ENCODE measurements at regions not wholly inside any gene's neighbourhood (a gene's known extent, or its start where the extent isn't known, plus 50 kb on each side); places are given as distances from the start of the nearest gene placed in this dataset.

- intact Hi-C loops (cut with DNase I) = no loop called here
- no peaks in the 10 kb centered on the region for H3K36me3 ChIP-seq
- H3K4me1 ChIP-seq = no peaks in the 10 kb centered on the region
- DNase-seq (no peak), ATAC-seq (no peak)
- H3K27ac ChIP-seq = no peak overlapping the region
- H3K4me3 ChIP-seq = no peak overlapping the region
- no peaks in the 10 kb centered on the region for H3K27me3 ChIP-seq (ENCODE audit: low read depth)
- H3K9me3 ChIP-seq = no peaks in the 10 kb centered on the region
- TF ChIP-seq CTCF (IDR thresholded peaks at IDR 0.05) = no peak
Observed at GRCh38 chr2:84299211-84299775, 159.8 kb downstream of the SUCLG1 start.

- Histone ChIP-seq H3K9me3 (no peaks in the 10 kb centered on the region), H3K27ac (no peak overlapping the region), H3K36me3 (no peaks in the 10 kb centered on the region), H3K27me3 (ENCODE audit: low read depth) (no peaks in the 10 kb centered on the region), H3K4me1 (no peaks in the 10 kb centered on the region), H3K4me3 (no peak overlapping the region)
- intact Hi-C loops (cut with DNase I) = no loop called here
- TF ChIP-seq CTCF (IDR thresholded peaks at IDR 0.05) = no peak
- ATAC-seq = peak in 1 of 2 donors; percentile 37
- no peak for DNase-seq
Observed at GRCh38 chr2:84297155-84297554, 161.9 kb downstream of the SUCLG1 start.

- no peaks in the 10 kb centered on the region for H3K9me3 ChIP-seq
- DNase-seq (no peak), ATAC-seq (no peak)
- intact Hi-C loops (cut with DNase I) = no loop called here
- no peaks in the 10 kb centered on the region for H3K27me3 ChIP-seq (ENCODE audit: low read depth)
- H3K36me3 ChIP-seq = no peaks in the 10 kb centered on the region
- H3K4me3 ChIP-seq = no peak overlapping the region
- H3K4me1 ChIP-seq = no peaks in the 10 kb centered on the region
- no peak for TF ChIP-seq CTCF (IDR thresholded peaks at IDR 0.05)
- no peak overlapping the region for H3K27ac ChIP-seq
Observed at GRCh38 chr2:84293791-84294380, 165.2 kb downstream of the SUCLG1 start.

GRCh38 chr2:84292545-84292944 is 166.5 kb downstream of the SUCLG1 start:
- Histone ChIP-seq H3K27me3 (ENCODE audit: low read depth) (no peaks in the 10 kb centered on the region), H3K4me3 (no peak overlapping the region), H3K4me1 (no peaks in the 10 kb centered on the region), H3K36me3 (no peaks in the 10 kb centered on the region), H3K27ac (no peak overlapping the region), H3K9me3 (no peaks in the 10 kb centered on the region)
- ATAC-seq (no peak), DNase-seq (no peak)
- intact Hi-C loops (cut with DNase I) = no loop called here
- no peak for TF ChIP-seq CTCF (IDR thresholded peaks at IDR 0.05)

- no peaks in the 10 kb centered on the region for H3K9me3 ChIP-seq
- no peak overlapping the region for H3K4me3 ChIP-seq
- H3K36me3 ChIP-seq = no peaks in the 10 kb centered on the region
- H3K4me1 ChIP-seq = no peaks in the 10 kb centered on the region
- ATAC-seq (no peak), DNase-seq (no peak)
- intact Hi-C loops (cut with DNase I) = no loop called here
- no peaks in the 10 kb centered on the region for H3K27me3 ChIP-seq (ENCODE audit: low read depth)
- TF ChIP-seq CTCF (IDR thresholded peaks at IDR 0.05) = no peak
- no peak overlapping the region for H3K27ac ChIP-seq
Observed at GRCh38 chr2:84290537-84290936, 168.5 kb downstream of the SUCLG1 start.
